Neural cell (in vitro differentiated cells): ENCODE measurements at regions not wholly inside any gene's neighbourhood (a gene's known extent, or its start where the extent isn't known, plus 50 kb on each side); places are given as distances from the start of the nearest gene placed in this dataset.

Experiments
- H2AFZ ChIP-seq: fragments of 200-600, 300-800 bp; sonication (generic), shearing (Covaris generic); 2 replicates; pipeline ENCODE4 v1.6.0; 2014; ENCODE audit warnings: low read depth, mild to moderate bottlenecking, antibody characterized with exemption, low read length, moderate library complexity
- H3F3A ChIP-seq: fragments of 200-600 bp; shearing (Covaris generic); 2 replicates; pipeline ENCODE4 v1.6.1; 2016; ENCODE audit warnings: mild to moderate bottlenecking, moderate library complexity, mixed read lengths, antibody characterized with exemption, low read length; ENCODE audit not compliant: insufficient read depth, poor library complexity, severe bottlenecking
- H3K27ac ChIP-seq: fragments of 200-600, 300-800 bp; sonication (generic), shearing (Covaris generic); 2 replicates; pipeline ENCODE4 v1.5.1; 2014; ENCODE audit warnings: mild to moderate bottlenecking, low read length, moderate library complexity
- H3K27me3 ChIP-seq: fragments of 300-800, 200-600 bp; sonication (generic), shearing (Covaris generic); 2 replicates; pipeline ENCODE4 v1.6.0; 2014; ENCODE audit warnings: mild to moderate bottlenecking, low read depth, low read length, moderate library complexity; ENCODE audit not compliant: insufficient read depth
- H3K36me3 ChIP-seq: fragments of 300-800, 200-600 bp; sonication (generic), shearing (Covaris generic); 2 replicates; pipeline ENCODE4 v1.5.1; 2014; ENCODE audit warnings: mild to moderate bottlenecking, antibody characterized with exemption, low read length, moderate library complexity; ENCODE audit not compliant: insufficient read depth
- H3K4me2 ChIP-seq: fragments of 300-800, 200-600 bp; sonication (generic), shearing (Covaris generic); 2 replicates; pipeline ENCODE4 v1.6.0; 2014; ENCODE audit warnings: mild to moderate bottlenecking, low read length
- H3K4me3 ChIP-seq: fragments of 300-800, 200-600 bp; sonication (generic), shearing (Covaris generic); 2 replicates; pipeline ENCODE4 v1.5.1; 2014; ENCODE audit warnings: mild to moderate bottlenecking, low read length, moderate library complexity
- H3K79me2 ChIP-seq: fragments of 200-600 bp; shearing (Covaris generic); replicated peaks from 2 replicates; pipeline ENCODE4 v1.6.0; 2014; ENCODE audit warnings: mild to moderate bottlenecking, low read length, moderate library complexity; ENCODE audit not compliant: insufficient read depth
- H3K9ac ChIP-seq: fragments of 300-800, 200-600 bp; sonication (generic), shearing (Covaris generic); 2 replicates; pipeline ENCODE4 v1.6.1; 2016; ENCODE audit warnings: mild to moderate bottlenecking, low read length, mixed read lengths
- H3K9me2 ChIP-seq: fragments of 200-600 bp; shearing (Covaris generic); 2 replicates; pipeline ENCODE4 v1.6.1; 2016; ENCODE audit warnings: mild to moderate bottlenecking, low read length, mixed read lengths; ENCODE audit not compliant: insufficient read depth
- H3K9me3 ChIP-seq: fragments of 200-600, 300-800 bp; sonication (generic), shearing (Covaris generic); 2 replicates; pipeline ENCODE4 v1.6.1; 2016; ENCODE audit warnings: mild to moderate bottlenecking, mixed run types, low read length, moderate library complexity, mixed read lengths
- H4K20me1 ChIP-seq: fragments of 200-600 bp; shearing (Covaris generic); 2 replicates; pipeline ENCODE4 v1.6.1; 2016; ENCODE audit warnings: mild to moderate bottlenecking, mixed run types; ENCODE audit not compliant: insufficient read depth
- CTCF ChIP-seq: fragments of 450-650 bp; IDR thresholded peaks from 2 replicates; pipeline ENCODE4 v1.5.1; 2014; ENCODE audit warnings: antibody characterized with exemption, mild to moderate bottlenecking, moderate library complexity; ENCODE audit not compliant: poor library complexity, severe bottlenecking
- EP300 ChIP-seq: fragments of 450-650 bp; conservative IDR thresholded peaks from 2 replicates; pipeline ENCODE4 v1.6.1; 2014; ENCODE audit warnings: antibody characterized with exemption, mild to moderate bottlenecking, moderate library complexity; ENCODE audit not compliant: poor library complexity, severe bottlenecking
- EZH2 ChIP-seq: fragments of 200-600, 300-800 bp; shearing (Covaris generic), sonication (generic); IDR thresholded peaks from 2 replicates; pipeline ENCODE4 v1.6.1; 2014; ENCODE audit warnings: antibody characterized with exemption, low read length, borderline replicate concordance, mild to moderate bottlenecking; ENCODE audit not compliant: insufficient read depth, poor library complexity, severe bottlenecking
- MXI1 ChIP-seq: fragments of 450-650 bp; conservative IDR thresholded peaks from 2 replicates; pipeline ENCODE4 v1.6.1; 2014; ENCODE audit warnings: antibody characterized with exemption, mild to moderate bottlenecking; ENCODE audit not compliant: poor library complexity, severe bottlenecking
- POLR2AphosphoS5 ChIP-seq: IDR thresholded peaks from 2 replicates; pipeline ENCODE4 v1.6.1; 2012
- RAD21 ChIP-seq: fragments of 450-650 bp; conservative IDR thresholded peaks from 2 replicates; pipeline ENCODE4 v1.6.1; 2014; ENCODE audit warnings: antibody characterized with exemption, mild to moderate bottlenecking, moderate library complexity
- REST ChIP-seq: IDR thresholded peaks from 2 replicates; pipeline ENCODE4 v1.6.1; 2012; ENCODE audit warnings: borderline replicate concordance
- SMC3 ChIP-seq: fragments of 450-650 bp; conservative IDR thresholded peaks from 2 replicates; pipeline ENCODE4 v1.6.1; 2014; ENCODE audit warnings: antibody characterized with exemption, mild to moderate bottlenecking, moderate library complexity; ENCODE audit not compliant: poor library complexity
- TAF1 ChIP-seq: IDR thresholded peaks from 2 replicates; pipeline ENCODE4 v1.6.1; 2012; ENCODE audit warnings: low read depth

- Histone ChIP-seq H3K9me2 (no peaks in the 10 kb centered on the region), H4K20me1 (no peaks in the 10 kb centered on the region), H2AFZ (no peak overlapping the region), H3F3A (no peaks in the 10 kb centered on the region), H3K9me3 (no peaks in the 10 kb centered on the region), H3K27ac (no peak overlapping the region), H3K4me2 (no peak overlapping the region), H3K79me2 (no peaks in the 10 kb centered on the region), H3K36me3 (no peaks in the 10 kb centered on the region), H3K9ac (no peak overlapping the region), H3K27me3 (no peaks in the 10 kb centered on the region), H3K4me3 (no peak overlapping the region)
- TF ChIP-seq REST (no peak), EZH2 (no peak), EP300 (no peak), MXI1 (no peak), POLR2AphosphoS5 (no peak), CTCF (no peak), SMC3 (no peak), RAD21 (no peak), TAF1 (no peak)
These were observed 56.8 kb upstream of the CPEB4 start for GRCh38 chr5:173831196-173831914.

GRCh38 chr5:173832386-173832785 lies 55.8 kb upstream of the CPEB4 start:
- TF ChIP-seq RAD21 (no peak), CTCF (no peak), EP300 (no peak), EZH2 (no peak), POLR2AphosphoS5 (no peak), REST (no peak), TAF1 (no peak), MXI1 (no peak), SMC3 (no peak)
- no peak overlapping the region for H3K27ac ChIP-seq

More at GRCh38 chr5:173832386-173832785, 55.8 kb upstream of the CPEB4 start:
- Histone ChIP-seq H4K20me1 (no peaks in the 10 kb centered on the region), H3K36me3 (no peaks in the 10 kb centered on the region), H2AFZ (no peak overlapping the region), H3K9me3 (no peaks in the 10 kb centered on the region), H3K4me2 (no peak overlapping the region), H3K79me2 (no peaks in the 10 kb centered on the region), H3K4me3 (no peak overlapping the region), H3F3A (no peaks in the 10 kb centered on the region), H3K9me2 (no peaks in the 10 kb centered on the region), H3K27me3 (no peaks in the 10 kb centered on the region), H3K9ac (no peak overlapping the region)
